H7 (cell line): ENCODE measurements at regions not wholly inside any gene's neighbourhood (a gene's known extent, or its start where the extent isn't known, plus 50 kb on each side); places are given as distances from the start of the nearest gene placed in this dataset.

Source experiments
- DNase-seq: peaks from one replicate; pipeline ENCODE4 v3.0.0; 2012
- H3K27me3 ChIP-seq: 2 replicates; pipeline ENCODE4 v1.6.0; 2011; ENCODE audit warnings: mild to moderate bottlenecking, low read length; ENCODE audit not compliant: control insufficient read depth, insufficient read depth
- H3K36me3 ChIP-seq: replicated peaks from 2 replicates; pipeline ENCODE4 v1.5.1; 2011; ENCODE audit warnings: low read length; ENCODE audit not compliant: control insufficient read depth, insufficient read depth
- H3K4me3 ChIP-seq: 2 replicates; pipeline ENCODE4 v1.5.1; 2011; ENCODE audit warnings: low read depth, mild to moderate bottlenecking, control low read depth, low read length, moderate library complexity; ENCODE audit not compliant: insufficient read depth

DNA sequence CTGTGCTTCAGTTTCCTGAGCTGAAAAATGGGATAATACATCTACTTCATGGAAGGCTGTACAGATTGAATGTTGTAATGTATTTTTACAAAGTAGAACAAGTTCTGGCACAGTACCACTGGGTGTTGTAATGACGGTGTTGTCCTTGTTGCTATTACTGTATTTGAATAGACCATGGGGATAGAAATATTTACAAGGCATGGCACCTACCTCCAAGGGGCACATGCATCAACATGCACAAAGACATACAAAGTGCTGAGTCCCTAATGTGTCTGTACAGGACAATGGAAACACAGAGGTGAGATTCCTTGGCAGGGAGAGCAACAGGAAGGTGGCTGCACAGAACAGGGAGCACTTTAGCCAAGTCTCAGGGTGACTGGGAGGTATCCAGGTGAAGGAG is 930.6 kb upstream of the TMEM132C start:
- Histone ChIP-seq H3K36me3 (no peaks in the 10 kb centered on the region), H3K27me3 (no peaks in the 10 kb centered on the region; the same call in 1 of the 2 replicates), H3K4me3 (no peak overlapping the region)
- no peak for DNase-seq

DNA sequence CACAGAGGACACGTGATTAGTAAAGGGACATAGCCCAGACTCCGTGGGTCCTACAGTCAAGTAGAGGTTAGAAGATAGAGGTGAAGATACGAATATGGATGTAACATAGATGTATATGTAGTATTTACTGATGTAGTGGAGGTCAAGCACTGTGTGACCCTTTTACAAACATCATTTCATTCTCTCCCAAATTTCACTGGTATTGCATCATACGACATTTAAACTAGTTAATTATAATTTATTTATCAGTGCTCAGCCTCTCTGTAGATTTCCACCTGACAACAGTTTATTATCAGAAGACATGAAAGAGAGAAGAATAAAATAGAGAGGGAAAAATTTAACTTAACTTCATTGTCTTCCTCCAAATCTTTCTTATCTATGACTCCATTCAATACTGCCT is 927.9 kb upstream of the TMEM132C start:
- H3K36me3 ChIP-seq, result no peaks in the 10 kb centered on the region
- no peak for DNase-seq
- H3K27me3 ChIP-seq, result no peaks in the 10 kb centered on the region
- H3K4me3 ChIP-seq, result no peak overlapping the region

DNA sequence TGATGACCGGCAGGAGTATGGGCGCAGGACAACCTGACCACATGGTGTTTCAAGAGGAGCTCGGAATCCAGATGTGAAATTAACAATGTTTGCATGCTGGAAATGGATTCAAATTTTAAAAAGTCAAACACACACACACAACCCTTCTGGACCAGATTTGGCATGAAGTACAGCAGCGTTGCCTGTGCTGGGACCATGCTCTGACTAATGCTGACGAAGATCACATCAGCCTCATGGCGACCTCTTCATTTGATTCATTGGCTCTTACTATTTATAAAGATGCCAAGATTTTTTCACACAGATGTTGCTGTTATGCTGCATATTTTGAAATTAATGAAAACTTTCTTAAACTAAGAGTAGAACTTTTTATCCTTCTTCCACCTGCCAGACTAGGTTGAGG is 926.6 kb upstream of the TMEM132C start:
- no peak for DNase-seq

DNA sequence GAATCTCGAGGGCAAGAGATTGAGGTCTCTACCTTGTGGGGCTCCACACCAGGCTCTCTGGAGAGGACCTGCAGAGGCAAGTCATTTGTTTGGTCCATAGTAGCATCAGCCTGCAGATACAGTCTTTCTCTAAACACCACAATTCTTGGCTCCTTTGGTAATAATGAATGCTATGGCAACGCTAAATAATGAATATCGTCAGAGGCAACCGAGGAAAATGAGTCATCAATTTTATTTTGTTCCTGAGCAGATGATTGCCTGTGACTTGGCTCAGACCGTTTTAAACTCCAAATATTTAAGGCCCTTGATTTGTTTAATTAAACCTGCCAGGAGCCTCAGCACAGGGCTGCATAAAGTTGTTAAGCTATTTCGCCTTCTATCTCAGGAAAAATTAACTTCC is 924.1 kb upstream of the TMEM132C start:
- Histone ChIP-seq H3K36me3 (no peaks in the 10 kb centered on the region), H3K27me3 (no peaks in the 10 kb centered on the region), H3K4me3 (no peak overlapping the region)
- DNase-seq, result no peak

More for the DNA sequence above, 926.6 kb upstream of the TMEM132C start:
- H3K4me3 ChIP-seq, result no peak overlapping the region
- no peaks in the 10 kb centered on the region for H3K36me3 ChIP-seq
- no peaks in the 10 kb centered on the region for H3K27me3 ChIP-seq

DNA sequence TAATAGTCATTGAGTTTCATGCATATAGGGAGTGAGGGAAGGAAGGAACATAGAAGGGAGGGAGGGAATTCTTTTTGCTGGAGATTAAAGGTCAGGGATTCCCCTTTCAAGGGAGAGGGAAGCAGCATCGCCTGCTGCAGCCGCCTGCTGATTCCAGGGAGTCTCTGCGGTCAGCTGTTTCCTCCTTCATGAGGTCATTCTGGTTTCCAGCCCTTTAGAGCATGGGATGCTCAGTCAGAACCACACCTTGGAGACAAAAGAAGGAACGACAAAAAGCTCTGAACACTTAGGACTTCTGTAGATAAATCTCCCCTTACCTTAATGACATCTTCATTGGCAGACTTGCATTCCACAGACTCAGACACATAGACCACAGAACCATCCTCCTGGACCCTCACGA is 923.0 kb upstream of the TMEM132C start:
- H3K4me3 ChIP-seq, result no peak overlapping the region
- no peaks in the 10 kb centered on the region for H3K36me3 ChIP-seq
- H3K27me3 ChIP-seq, result no peaks in the 10 kb centered on the region
- peak; percentile 19 for DNase-seq

DNA sequence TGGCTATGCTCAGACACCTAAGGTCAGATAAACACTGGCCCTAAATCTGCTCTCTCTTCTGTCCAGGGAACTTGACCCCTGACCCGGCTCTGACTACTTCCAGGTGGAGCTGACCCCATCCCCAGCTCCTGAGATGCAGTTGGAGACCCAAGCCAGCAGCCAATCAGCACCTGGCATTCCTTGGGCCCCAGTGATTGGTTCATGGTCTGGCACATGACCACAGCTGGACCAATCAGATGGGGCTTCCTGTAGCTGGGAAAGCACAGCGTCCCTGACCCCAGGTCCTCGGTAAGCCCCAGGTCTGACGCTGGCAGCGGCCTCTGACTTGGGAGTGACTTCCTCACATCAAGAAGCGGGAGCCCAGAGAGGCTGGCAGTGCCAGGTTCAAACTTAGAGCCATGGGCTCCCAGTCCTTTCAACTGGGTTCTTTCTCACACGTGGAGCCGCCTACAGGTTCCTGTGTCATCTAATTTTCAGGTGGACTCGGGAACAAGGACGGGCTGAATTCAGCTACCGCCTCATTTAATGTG is 915.4 kb upstream of the TMEM132C start:
- Histone ChIP-seq H3K27me3 (no peaks in the 10 kb centered on the region), H3K36me3 (no peaks in the 10 kb centered on the region), H3K4me3 (no peak overlapping the region)
- no peak for DNase-seq

DNA sequence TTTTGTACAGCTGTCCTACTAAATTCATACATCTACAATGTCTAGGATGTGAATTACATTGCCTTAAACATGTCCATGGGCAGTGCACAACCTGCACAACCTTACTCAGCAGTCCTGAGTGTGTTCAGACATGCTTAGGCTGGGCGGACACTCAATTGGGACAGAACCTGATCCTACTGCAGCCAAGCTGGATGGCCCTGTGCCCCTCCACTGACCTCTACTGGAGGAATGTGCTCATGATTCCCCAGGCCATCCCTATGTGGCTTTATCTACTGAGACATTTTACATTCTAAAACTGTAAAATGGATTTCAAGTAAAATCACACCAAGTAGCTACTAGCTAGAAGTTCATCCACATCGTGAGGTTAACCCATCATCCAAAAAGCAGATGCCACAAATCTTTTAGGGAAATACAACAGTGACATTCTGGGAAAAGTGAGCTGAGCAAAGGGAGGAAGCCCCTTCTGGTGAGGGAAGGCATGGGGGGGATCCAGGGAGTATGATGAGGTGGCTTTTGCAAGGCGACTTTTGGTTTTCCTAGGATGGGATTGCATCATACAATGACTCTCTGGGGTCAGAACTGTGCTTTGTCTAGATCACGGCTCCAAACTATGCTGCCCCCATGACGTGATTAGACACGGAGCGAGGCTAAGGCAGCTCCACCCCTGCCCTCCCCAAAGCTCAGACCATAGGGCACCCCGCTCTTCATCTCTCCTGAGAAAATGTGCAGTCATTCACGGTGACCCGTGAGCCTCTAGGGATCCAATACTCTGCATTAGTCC is 911.7 kb upstream of the TMEM132C start:
- Histone ChIP-seq H3K4me3 (no peak overlapping the region), H3K36me3 (no peaks in the 10 kb centered on the region), H3K27me3 (no peaks in the 10 kb centered on the region)
- DNase-seq, result peak; percentile 77

DNA sequence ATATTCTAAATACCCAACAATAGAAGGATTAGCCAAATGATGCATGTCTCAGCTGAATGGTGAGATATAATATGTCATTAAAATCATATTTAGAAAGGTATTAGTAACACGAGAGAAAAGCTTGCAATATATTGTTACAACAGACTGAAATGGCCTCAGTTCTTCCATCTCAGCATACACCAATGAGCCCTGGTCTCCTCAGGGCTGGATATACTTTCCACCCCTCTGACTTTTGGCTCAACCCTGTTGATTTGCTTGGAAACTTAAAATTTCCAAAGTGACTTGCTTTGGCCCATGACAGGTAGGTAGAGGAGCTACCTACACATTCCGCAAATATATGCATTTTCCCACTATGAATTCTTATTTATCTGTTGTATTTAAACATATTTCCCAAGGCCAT is 908.1 kb upstream of the TMEM132C start:
- no peak for DNase-seq
- H3K4me3 ChIP-seq, result no peak overlapping the region
- no peaks in the 10 kb centered on the region for H3K36me3 ChIP-seq
- H3K27me3 ChIP-seq, result no peaks in the 10 kb centered on the region

DNA sequence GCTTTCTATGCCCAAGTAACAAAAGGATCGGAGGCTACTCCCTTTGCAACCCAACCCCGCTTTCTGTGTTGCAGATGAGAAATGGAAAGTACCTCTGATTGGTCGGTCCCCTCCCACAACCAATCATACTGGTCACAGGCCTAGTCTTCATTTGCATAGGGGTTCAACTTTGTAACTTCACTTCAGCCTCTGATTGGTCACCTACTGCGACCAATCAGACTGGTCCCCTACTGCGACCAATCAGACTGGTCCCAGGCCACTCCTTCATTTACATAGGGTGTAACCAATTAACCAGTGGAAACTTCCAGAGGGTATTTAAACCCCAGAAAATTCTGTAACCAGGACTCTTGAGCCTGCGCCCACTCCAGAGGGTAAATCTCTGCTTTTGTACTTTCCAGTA is 906.4 kb upstream of the TMEM132C start:
- DNase-seq, result no peak
- Histone ChIP-seq H3K27me3 (no peaks in the 10 kb centered on the region), H3K4me3 (no peak overlapping the region), H3K36me3 (no peaks in the 10 kb centered on the region)

DNA sequence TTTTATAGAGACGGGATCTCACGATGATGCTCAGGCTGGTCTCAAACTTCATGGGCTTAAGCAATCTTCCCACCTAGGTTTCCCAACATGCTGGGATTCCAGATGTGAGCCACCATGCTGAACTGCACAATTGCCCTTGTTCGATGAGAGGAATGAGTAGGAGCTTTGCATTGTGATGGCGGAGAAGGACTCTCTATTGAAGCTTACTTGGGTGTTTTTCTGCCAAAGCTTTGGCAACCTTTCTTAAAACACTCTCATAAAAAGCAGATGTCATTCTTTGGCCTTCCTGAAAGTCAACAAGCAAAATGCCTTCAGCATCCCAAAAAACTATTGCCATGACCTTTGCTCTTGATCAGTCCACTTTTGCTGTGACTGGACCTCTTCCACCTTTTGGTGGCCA is 904.8 kb upstream of the TMEM132C start:
- Histone ChIP-seq H3K36me3 (no peaks in the 10 kb centered on the region), H3K27me3 (no peaks in the 10 kb centered on the region), H3K4me3 (no peak overlapping the region)
- no peak for DNase-seq

DNA sequence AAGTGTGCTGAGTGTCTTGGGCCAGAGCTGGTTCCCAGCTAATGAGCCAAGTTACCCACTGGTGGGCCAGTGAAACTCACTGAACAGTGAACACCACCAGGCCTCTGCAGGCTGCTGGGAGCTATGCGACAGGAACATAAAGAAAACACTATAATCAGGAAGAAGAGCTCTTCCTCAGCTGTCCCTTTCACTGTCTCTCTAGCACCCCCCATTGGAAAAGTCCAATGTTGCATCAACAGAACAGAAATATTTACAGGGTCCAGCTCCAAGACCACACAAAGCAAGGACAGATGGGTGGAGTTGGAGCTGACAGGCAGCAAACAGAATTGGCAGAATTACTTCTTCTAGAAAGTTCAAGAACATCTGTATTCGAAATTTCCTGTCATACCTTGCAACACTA is 903.6 kb upstream of the TMEM132C start:
- Histone ChIP-seq H3K27me3 (no peaks in the 10 kb centered on the region), H3K36me3 (no peaks in the 10 kb centered on the region), H3K4me3 (no peak overlapping the region)
- DNase-seq, result peak; percentile 60

DNA sequence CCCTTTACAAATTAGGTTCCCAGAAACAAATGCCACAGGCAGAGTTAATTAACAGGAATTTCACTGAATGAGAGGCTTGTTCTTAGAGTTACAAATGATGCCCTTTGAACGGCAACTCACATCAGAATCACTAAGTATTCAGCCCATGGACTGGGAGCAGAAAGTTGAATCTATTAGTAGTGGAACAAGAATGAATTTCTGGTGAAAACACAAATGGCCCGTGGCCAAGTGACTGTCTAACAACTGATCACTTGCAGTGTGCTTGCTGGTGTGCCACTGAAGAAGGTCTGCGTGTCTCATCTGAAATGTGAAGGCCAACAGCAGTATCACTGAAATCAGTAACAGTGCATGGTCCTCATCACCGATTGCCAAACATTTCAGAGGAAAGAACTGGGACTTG is 893.4 kb upstream of the TMEM132C start:
- no peaks in the 10 kb centered on the region for H3K36me3 ChIP-seq
- H3K27me3 ChIP-seq, result no peaks in the 10 kb centered on the region
- no peak for DNase-seq
- H3K4me3 ChIP-seq, result no peak overlapping the region

DNA sequence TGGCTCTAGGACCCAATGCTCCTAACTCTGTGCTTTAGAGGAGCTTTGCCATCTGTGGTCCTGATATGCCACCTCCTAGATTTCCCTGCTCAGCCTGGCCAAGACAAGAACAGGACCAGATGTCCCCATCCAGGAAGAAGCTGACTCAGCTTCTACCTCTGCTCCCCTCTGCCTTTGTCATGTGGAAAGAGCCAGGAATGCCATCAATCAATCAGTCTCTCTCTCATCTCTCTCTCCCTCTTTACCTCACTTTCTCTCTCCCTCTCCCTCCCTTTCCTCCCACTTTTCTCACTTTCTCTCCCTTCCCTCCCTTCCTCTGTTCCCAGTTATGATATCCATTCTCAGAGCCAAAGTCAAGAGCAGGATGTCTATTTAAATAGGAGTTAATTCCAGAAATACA is 892.5 kb upstream of the TMEM132C start:
- DNase-seq, result peak; percentile 26
- no peaks in the 10 kb centered on the region for H3K27me3 ChIP-seq
- no peak overlapping the region for H3K4me3 ChIP-seq
- H3K36me3 ChIP-seq, result no peaks in the 10 kb centered on the region

DNA sequence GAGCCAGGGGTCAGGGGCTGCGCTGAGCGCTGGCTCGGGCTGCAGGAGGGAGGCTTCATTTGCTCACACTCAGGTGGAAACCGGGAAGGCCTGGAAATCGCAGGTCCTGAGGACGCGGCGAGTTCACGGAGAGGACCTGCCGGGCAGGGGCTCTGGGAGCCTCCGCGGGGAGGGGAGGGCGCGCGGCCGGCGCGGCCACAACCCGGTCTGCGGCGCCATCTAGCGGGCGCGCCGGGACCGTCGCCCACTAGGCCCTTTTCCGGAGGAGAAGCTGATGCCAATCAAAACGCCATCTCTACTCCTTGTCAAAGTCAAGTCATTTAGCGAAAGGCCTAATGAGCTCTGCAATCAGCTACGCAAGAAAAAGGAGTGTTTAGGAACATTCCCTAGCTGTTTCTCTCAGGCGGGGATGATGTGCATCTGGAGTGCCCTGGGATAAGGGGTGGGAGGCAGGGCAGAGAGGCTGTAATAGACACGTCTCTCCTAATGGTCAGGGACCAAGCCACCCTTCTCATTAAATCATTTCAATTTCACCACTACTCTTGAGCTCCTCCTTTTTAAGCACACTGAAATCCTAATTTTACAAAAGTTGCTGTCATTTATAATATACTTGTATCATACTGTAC is 885.8 kb upstream of the TMEM132C start:
- DNase-seq, result peak; percentile 94
- Histone ChIP-seq H3K27me3 (no peaks in the 10 kb centered on the region), H3K4me3 (no peak overlapping the region), H3K36me3 (no peaks in the 10 kb centered on the region)

DNA sequence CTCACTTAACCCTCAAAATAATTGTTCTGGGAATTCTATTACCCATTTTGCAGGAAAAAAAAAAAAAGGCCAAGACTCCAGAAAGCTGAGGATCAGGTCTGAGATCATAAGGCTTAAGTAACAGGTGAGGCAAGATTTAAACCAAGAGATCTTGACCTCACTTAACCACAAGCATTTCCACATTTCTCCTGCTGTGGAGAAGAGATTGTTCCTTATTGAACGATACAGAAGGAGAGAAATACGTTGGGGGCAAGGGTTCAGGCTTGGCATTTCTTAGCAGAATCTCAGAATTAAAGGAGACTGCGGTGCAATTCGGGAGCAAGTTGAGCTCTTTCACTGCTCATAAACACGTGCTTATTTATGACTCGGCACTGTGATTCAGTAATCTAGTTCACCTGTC is 885.3 kb upstream of the TMEM132C start:
- Histone ChIP-seq H3K36me3 (no peaks in the 10 kb centered on the region), H3K27me3 (no peaks in the 10 kb centered on the region), H3K4me3 (no peak overlapping the region)
- no peak for DNase-seq
